GM20000 (cell line): ENCODE measurements at regions not wholly inside any gene's neighbourhood (a gene's known extent, or its start where the extent isn't known, plus 50 kb on each side); places are given as distances from the start of the nearest gene placed in this dataset.

Source experiments
- DNase-seq: peaks from one replicate; pipeline ENCODE4 v3.0.0; 2012; ENCODE audit warnings: low spot score
- CTCF ChIP-seq: IDR thresholded peaks from 2 replicates; pipeline ENCODE4 v1.5.1; 2012; ENCODE audit warnings: mild to moderate bottlenecking, control low read depth; ENCODE audit errors: extremely low read depth, missing control alignments

DNA sequence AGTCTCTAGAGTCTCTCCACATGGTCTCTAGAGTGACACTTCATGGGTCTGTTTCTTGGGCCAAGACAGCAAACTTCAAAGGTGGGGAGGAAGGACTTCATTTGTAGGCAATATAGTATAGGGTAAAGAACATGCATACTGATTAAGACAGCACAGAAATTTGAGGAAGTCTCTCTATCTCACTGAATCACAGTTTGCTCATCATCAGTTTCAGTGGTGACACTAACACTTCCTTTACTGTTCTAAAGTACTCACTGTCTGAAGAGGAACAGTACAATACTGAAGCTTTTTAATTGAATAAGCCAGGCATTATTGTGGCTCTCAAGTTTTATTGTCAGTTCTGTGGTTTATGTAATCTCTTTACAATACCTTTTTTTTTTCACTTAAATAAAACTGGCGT is 656.4 kb upstream of the CDH8 start:
- DNase-seq = no peak
- no peak for TF ChIP-seq CTCF

DNA sequence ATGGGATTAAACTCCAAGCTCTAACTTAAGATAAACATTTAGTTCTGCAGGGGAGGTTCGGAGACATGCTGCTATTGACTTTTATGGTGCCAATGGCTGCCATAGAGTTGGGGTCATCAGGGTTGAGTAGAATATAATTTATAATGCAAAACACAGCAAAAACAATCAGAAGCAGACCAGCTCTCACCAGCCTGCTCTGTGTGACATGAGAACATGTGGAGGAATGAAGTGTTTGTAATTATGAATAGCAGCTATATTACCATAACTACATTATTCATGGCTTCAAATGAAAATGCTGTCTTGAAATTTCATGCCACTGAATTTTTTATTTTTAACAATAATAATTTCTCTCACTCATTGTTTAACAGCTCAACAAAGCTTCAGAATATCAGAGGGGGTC is 645.6 kb upstream of the CDH8 start:
- DNase-seq = no peak
- no peak for TF ChIP-seq CTCF

DNA sequence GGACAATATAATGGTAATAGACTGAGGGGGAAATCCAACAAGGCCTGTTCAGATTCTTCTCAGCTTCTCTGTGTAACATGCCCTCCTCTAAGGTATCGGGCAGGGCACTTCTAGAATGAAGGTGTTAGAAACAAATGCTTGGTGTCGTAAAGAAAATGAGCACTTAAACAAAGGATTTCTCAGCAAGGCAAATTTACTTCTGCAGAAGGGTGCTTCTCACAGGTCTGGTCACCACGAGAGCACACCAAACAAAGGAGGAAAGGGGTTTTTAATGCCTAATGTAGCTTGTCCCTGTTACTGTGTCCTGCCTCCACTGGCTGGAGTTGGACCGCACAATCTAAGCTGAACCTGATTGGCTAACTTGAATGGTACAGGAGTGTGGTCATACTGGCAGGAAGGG is 642.6 kb upstream of the CDH8 start:
- no peak for TF ChIP-seq CTCF
- no peak for DNase-seq

DNA sequence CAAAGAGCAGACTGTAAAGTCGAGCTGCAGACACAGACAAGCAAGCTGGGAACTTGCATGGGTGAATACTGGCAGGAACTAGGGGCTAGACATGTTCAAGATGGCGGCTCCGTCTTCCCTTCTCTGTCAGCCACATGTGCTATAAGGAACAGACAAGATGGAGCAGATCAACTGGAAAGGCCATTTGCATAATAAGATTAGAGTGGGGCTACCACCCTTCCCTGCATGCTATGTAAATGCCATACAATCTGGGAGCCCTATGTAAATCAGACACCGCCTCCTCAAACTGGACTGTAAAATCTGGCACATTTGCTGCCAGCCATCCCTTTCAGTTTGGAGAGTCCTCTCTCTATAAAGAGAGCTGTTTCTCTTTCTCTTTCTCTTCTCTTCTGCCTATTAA is 640.1 kb upstream of the CDH8 start:
- DNase-seq = no peak
- no peak for TF ChIP-seq CTCF

DNA sequence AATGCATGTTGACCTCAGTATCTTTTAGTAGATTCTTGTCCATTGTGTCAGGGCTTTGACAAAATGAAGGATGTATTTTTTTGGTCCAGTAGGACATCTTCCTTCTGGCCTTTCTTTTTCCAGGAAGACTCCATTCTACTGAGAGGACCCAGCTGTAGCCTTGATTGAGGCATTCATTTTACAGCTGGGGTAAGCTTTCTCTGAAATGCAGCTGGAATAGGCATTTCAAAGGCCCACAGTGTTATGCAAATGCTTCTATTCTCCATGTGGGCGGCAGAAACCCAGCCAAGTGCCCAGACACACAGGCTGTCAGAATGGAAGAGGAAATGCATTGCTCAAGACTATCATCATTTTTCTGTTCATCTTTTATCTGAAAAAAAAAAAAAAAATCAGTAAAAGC is 629.0 kb upstream of the CDH8 start:
- DNase-seq = no peak
- TF ChIP-seq CTCF = no peak

- TF ChIP-seq CTCF = no peak
- no peak for DNase-seq
These were observed 628.3 kb upstream of the CDH8 start for GRCh38 chr16:62664566-62664965.

DNA sequence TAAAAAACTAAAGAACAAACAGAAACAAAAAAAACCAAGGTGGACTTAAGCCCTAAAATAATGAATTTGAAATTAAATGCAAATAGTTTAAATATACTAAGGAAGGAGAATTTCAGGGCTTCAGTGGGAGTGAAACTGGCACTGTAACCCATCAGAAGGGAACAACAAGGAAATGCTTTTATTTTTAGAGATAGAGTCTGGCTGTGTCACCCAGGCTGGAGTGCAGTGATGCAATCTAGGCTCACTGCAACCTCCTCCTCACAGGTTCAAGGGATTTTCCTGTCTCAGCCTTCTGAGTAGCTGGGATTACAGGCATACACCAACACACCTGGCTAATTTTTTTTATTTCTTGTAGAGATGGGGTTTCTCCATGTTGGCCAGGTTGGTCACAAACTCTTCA is 625.2 kb upstream of the CDH8 start:
- TF ChIP-seq CTCF = no peak
- no peak for DNase-seq

GRCh38 chr16:62657116-62657515 is 620.9 kb upstream of the CDH8 start:
- no peak for TF ChIP-seq CTCF
- no peak for DNase-seq
